T-helper 1 cell (primary cell): ENCODE measurements at regions not wholly inside any gene's neighbourhood (a gene's known extent, or its start where the extent isn't known, plus 50 kb on each side); places are given as distances from the start of the nearest gene placed in this dataset.

ENCODE experiments used
- DNase-seq, 5 donors: peaks; one replicate each; pipeline ENCODE4 v3.0.0-alpha.2; 2012 to 2020

- no peak for DNase-seq
These were observed 1552.1 kb downstream of the AACS start for GRCh38 chr12:126617312-126617711.

DNA sequence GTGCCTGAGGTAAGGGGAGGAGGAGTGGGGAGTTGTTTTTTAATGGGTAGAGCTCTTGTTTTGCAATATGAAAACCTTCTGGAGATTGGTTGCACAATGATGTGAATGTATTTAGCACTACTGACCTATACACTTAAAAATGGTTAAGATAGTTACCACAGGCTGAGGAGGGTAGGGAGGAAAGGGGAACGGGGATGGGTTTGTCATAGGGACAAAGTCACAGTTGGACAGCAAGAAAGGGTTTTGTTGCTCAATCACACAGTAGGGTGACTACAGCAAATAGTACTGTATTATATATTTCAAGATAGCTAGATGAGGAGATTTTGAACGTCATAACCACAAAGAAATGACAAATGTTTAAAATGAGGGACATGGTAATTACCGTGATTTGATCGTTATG is 1562.4 kb downstream of the AACS start:
- no peak for DNase-seq

DNA sequence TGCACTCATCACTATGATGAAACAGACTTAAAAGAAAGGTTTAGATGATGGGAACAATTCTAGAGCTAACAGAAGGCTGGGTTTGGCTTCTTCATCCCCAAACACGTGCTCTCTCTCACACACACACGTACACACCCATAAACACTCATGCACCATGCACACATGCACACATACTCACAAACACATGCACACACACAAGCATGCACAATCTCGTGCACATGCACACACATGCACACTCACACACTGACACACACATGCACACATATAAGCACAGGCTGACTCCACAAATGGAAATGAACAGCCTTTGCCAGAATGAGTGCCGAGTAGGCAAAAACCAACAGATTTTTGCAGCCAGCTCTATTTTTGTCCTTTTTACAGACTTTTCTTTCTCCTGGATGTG is 1571.6 kb downstream of the AACS start:
- DNase-seq = no peak

DNA sequence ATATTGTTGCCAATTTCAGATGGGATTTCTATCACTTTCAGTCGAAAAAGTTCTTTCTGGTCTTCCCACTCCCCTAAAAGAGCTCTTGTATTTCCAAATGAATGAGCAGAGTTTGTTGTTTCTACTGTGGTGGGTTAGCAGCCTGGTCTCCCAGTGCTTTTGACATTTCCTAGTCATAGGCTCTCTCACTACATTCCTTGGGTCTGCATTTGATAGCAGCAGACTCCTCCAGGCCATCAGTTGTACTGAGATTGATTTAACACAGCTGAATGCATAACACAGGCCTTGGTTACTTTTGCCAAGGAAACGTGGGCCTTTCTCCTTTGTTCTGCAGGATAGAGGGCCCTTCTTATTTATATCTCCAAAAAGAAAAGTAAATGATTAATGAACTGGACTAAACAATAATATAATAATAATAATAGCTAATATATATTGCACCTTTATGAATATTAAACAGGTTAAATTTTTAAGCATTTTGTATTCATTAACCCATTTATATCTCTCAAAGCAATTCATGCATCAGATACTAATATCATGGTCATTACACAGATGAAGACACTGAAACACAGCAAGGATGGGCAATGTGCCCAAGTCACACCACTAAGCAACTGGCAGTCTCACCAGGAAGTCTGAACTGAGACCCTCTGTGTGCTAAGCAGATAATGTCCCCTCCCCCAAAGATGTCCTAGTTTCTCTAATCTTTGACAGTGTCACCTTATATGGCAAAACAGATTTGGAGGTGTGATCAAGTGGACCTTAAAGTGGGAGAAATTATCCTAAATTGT is 1579.2 kb downstream of the AACS start:
- no peak for DNase-seq

DNA sequence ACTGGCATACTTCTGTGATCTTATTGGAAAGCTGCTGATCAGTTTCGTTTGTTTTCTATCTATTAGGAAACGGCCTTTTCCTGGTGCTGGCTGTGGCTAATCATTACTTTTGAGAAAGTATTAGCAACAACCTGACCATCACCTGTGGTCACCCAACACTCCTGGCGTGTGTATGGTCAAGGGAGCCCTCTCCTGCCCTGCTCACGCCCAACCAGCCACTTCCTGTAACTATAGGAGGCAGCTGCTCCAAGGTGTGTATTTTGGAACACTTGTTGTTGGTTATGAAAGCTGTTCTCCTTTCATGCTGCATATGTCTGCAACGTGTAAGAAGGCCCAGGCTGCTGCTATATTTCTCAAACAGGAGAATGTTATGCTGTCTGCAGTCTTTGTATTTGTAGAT is 1582.8 kb downstream of the AACS start:
- DNase-seq = no peak

DNA sequence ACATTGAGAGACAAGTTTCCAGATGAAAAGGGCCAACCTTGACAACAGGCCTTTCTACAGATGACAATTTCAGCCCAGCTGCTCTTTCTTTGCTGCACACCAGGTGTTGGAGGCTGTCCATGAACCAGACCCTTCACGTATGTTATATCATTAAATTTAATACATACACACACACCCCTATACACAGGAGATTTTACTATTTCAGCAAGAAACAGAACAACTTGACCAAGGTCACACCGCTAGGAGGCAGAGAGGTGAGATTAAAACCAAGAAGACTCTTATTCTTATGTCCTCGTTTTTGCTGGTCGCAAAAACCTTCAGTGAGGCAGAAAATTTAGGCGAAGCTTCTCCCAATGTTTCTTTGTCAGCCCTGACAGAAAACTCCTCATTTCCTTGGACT is 1585.9 kb downstream of the AACS start:
- no peak for DNase-seq

- DNase-seq = peak in 1 of 5 donors; percentile 1
These were observed 1598.3 kb downstream of the AACS start for GRCh38 chr12:126663304-126664094.

DNA sequence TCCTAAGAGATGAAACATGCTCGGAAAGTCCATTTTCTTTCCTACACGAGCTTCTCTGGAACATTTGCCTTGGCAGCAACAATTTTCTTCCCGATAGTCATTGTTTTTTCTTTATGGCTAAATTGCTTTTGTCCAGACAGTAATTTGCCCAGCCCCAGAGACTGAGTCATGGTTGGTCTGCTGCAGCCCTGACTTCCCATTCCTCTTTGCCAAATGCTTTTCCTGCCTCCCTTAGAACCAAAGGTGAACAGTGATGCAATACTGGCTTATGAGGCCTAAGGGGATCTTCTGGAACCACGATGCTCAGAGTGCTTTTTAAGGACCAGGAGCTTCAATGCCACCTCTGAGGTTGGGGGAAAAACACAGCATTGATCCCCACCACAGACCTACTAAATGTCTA is 1599.6 kb upstream of the TMEM132C start:
- no peak for DNase-seq

- no peak for DNase-seq
These were observed 1598.4 kb upstream of the TMEM132C start for GRCh38 chr12:126668538-126668937.

DNA sequence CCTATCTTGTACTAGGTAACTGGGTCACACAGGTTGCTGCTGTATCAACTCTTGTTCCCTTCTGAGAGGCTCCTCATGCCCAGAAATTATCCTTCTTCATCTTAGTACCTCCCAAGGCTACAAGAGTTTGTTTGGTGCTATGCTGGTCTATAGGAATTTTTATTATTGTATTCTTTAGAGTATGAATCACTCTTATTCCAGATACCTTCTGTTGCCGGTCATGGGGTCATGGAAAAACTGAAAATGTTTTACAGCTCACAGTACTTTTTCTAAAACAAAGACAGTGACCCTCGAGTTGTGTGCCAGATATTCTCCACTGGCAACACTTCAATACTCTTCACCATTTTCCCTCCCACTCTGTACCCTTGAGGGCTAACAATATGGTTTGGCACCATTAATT is 1598.0 kb upstream of the TMEM132C start:
- DNase-seq = no peak

- no peak for DNase-seq
These were observed 1590.5 kb upstream of the TMEM132C start for GRCh38 chr12:126676434-126676833.

- no peak for DNase-seq
These were observed 1585.3 kb upstream of the TMEM132C start for GRCh38 chr12:126681676-126682075.

DNA sequence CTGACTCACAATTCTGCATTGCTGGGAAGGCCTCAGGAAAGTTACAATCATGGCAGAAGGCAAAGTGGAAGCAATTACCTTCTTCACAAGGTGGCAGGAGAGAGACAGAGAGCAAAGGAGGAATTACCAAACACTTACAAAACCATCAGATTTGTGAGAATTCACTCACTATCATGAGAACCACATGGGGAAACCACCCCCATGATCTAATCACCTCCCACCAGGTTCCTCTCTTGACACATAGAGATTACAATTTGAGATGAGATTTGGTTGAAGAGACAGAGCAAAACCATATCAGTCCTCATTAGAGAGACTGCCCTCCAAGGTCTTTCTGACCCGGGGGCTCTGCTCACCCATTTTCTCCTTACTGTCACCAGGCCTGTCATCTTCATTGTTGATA is 1582.3 kb upstream of the TMEM132C start:
- no peak for DNase-seq

- DNase-seq = no peak
These were observed 1581.3 kb upstream of the TMEM132C start for GRCh38 chr12:126685636-126686035.

DNA sequence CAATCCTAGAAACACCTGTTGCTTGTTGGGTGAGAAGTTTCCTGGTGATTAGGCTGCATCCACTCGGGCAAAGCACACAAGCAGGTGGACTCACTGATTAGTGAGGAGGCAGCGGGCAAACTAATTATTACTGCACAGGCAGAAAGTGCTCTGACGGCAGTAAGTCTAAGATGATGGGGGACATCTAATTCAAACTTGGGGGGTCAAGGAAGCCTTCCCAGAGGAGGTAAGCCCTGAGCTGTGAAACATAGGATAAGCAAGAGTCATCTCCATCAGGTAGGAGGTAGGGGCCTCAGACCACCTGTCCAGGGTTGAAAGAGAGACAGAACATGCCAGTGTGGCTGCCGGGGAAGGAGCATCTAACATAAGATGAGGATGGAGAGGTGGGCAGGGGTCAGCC is 1578.4 kb upstream of the TMEM132C start:
- no peak for DNase-seq

DNA sequence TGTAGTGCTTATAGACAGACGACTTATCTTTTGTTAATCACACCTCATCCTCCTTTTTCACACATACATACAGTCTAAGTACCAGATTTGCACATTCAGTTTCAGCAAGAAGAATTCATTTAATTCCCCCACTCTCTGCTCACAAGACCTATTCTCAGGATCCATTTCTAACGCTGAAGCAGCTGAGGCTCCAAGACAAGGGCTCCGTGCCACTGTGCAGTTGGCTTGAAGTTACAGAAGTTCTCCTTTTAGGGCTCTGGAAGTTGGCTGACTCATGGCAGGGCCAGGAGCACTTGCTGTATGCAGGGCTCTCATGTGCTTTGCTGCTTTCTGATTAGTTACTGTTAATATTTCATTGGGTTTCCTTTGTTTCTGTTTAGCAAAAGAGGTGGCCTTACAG is 1566.9 kb upstream of the TMEM132C start:
- no peak for DNase-seq

GRCh38 chr12:126704609-126705008 is 1562.4 kb upstream of the TMEM132C start:
- DNase-seq = no peak

- no peak for DNase-seq
These were observed 1560.7 kb upstream of the TMEM132C start for GRCh38 chr12:126706300-126706699.

DNA sequence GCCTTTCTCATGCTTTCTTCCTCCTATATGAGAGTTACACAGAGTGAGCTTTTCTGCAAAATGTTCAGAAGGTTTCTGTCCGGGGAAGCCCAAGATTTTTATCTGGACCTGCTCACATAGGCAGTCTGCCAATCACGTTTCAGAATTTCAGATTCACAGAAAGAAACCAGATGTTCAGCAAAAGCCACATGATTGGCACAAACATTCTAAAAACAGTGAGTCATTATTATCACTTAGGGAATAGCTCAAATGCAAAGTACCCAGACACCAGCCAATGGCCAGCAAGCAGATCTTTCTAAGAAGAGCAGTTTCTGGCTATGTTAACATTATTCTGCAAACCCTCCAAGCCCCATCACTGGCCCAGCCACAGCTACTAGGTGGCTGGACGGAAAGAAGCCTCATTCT is 1558.5 kb upstream of the TMEM132C start:
- DNase-seq = peak in 1 of 5 donors; percentile 6

- DNase-seq = no peak
These were observed 1548.6 kb upstream of the TMEM132C start for GRCh38 chr12:126718365-126718764.

DNA sequence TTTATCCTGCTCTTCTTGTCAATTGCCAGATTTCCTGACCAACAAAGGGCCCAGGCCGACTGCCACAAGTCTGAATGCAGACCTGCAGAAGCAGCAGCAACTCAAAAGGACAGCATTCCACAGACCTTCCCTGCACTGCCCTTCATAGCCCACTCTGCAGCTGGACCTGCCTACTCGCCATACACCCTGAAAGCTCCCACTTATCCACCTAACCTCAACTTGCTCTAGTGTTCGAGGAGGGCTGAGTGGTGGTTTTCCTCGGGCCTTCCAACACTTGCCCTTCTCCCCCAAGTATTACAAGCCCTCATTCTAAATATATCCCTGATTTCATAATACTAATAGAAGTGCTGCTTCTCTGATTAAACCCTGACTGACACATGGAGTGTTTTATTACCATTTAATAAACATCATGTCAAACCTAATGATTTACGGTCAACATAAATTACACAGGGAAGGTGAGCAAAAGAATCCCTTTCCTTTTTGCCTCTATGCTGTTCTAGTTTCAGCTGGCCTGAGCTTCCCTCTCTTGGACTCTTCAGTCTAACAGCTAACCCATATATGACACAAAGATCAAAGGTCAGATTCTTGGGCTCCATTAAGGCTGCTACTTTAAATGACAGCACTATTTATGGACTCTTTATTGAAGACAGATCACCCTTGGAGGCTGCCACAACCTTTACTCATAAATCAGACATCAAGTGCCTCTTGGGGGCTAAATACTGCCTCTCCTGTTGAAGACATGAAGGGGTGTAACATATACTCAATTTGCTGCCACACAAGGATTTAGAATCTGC is 1546.9 kb upstream of the TMEM132C start:
- DNase-seq = no peak

GRCh38 chr12:126726481-126727217 is 1540.3 kb upstream of the TMEM132C start:
- DNase-seq = no peak
